AG09309 (cell line): ENCODE measurements at regions not wholly inside any gene's neighbourhood (a gene's known extent, or its start where the extent isn't known, plus 50 kb on each side); places are given as distances from the start of the nearest gene placed in this dataset.

Experiments used
- DNase-seq: peaks from one replicate; pipeline ENCODE4 v3.0.0-alpha.2; 2010; ENCODE audit warnings: low read depth
- H3K4me3 ChIP-seq: 2 replicates; pipeline ENCODE4 v1.5.1; 2011; ENCODE audit warnings: mild to moderate bottlenecking, low read depth, low read length, moderate library complexity; ENCODE audit not compliant: control insufficient read depth
- TF ChIP-seq, protein P1 (sequence below): IDR thresholded peaks from 2 replicates; pipeline ENCODE4 v1.5.1; 2011; ENCODE audit warnings: mild to moderate bottlenecking, low read depth, low read length, inconsistent platforms; ENCODE audit not compliant: insufficient read depth, control insufficient read depth; ENCODE audit errors: missing control alignments

DNA sequence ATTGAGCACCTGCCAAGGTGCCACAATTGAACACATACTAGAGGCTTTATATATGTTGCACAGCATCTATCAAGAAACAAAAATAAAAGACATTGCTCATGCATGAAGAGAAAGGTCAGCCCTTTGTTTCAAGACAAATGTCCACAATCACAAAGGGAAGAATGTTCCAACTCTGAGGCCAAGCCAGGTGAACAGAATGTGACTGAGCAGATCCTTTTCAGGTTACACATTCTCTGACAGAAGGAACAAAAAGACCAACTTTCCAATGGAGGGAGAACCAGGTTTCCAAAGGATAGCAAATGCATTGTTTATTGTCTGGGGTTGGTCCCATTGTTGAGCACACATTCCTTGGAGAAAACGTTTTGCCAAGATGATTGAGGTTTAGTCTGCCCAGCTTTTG lies 50.2 kb upstream of the FAM174B start:
- TF ChIP-seq, protein P1, sequence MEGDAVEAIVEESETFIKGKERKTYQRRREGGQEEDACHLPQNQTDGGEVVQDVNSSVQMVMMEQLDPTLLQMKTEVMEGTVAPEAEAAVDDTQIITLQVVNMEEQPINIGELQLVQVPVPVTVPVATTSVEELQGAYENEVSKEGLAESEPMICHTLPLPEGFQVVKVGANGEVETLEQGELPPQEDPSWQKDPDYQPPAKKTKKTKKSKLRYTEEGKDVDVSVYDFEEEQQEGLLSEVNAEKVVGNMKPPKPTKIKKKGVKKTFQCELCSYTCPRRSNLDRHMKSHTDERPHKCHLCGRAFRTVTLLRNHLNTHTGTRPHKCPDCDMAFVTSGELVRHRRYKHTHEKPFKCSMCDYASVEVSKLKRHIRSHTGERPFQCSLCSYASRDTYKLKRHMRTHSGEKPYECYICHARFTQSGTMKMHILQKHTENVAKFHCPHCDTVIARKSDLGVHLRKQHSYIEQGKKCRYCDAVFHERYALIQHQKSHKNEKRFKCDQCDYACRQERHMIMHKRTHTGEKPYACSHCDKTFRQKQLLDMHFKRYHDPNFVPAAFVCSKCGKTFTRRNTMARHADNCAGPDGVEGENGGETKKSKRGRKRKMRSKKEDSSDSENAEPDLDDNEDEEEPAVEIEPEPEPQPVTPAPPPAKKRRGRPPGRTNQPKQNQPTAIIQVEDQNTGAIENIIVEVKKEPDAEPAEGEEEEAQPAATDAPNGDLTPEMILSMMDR = no peak
- no peak overlapping the region for H3K4me3 ChIP-seq
- no peak for DNase-seq

DNA sequence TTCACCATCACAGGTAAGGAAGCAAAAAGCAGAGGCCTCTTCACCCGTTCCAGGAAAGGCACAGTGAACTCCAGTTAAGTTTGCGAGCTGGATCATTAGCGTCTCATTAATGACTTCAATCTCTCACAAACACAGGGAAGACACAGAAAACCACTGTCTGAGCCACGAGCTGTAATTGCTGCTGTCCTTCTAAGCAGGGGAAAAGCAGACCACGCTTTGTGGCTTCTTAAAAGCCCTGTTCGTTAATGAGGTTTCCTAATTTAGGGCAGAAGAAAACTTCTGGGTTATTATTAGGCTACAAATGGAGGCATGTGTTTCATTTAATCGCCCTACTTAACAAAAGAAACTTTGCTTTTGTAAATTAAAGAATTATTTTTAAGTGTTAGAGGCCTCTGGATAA lies 50.6 kb upstream of the FAM174B start:
- TF ChIP-seq, protein P1 = no peak
- no peak overlapping the region for H3K4me3 ChIP-seq
- DNase-seq = no peak

DNA sequence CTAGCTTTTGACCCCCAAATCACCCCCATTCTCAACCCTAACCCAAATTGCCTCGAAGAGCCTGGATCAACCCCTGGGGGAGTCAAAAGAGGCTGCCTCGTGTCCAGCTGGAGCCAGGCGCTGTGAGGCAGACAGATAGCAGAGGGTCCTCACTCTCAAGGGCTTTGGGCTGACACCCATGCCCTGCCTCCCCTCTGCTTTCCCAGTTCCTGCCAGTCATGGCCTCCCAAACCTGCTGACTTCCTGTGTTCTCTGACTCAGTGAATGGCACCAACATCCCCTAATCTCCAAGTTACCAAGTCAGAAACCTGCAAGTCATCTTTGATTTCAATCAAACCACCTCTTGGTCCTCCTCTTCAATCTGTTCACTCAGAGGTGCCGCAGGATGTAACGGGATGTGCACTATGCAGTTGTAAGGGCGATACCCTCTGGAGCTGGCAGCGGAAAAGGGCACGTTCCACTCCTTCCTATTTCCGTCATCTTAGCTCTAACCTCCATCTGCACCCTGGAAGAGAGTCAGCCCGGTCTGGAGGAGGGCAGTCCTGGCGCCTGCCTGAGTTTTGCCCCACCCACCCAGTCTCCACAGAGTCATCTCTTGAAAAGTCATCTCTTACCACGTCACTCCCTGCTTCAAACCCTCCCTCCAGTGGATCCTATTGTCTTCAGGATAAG lies 52.4 kb upstream of the FAM174B start:
- no peak overlapping the region for H3K4me3 ChIP-seq
- TF ChIP-seq, protein P1 = no peak
- no peak for DNase-seq

DNA sequence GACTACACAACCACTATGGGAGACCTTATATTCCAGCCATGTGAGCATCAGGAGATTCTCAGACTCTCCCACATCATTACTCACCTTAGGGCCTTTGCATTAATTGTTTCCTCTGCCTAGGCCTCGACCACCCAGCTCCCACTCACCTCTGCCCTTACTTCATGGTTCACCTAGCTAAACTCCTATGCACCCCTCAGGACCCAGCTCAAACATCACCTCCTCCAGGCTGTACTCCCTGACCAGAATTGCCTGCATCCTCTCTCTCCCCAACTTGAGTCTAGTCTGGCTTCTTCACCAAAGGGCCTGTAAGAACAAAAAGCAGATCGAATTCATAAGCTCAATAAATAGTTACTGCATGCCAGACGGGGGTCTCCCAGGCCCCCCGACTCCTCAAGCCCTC lies 53.1 kb upstream of the FAM174B start:
- TF ChIP-seq, protein P1 = no peak
- H3K4me3 ChIP-seq = no peak overlapping the region
- DNase-seq = no peak

DNA sequence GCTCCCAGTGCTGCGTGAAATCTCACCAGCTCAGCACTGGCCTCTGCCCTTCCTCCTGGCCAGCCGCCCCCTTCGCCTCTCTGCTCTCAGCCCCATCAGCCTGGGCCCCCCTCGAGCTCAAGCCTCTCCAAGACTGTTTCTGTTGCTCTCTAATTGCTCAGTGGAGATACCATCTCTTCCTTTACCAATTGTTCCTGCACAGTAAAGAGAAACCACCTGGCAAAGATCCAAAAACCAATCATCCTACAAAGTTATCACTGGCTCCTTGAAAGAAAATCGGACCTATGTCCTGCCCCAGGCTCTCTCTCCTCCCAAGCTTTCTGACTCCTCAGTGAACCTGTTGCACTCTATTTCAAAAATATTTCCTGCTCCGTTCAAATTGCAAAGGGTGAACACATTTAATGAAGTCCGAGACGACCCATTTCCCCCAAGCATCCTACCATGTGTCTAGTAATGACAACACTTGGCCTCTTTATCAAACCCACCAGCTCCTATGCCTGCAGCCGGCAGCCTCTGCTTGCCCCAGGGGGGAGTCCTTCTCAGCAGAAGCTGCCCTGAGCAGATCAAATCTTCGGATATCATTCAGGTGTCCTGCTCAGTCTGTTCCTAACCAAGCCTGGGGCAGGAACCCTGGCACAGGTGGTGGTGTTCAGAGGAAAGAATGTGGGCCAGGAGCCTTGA lies 53.7 kb upstream of the FAM174B start:
- H3K4me3 ChIP-seq = no peak overlapping the region
- TF ChIP-seq, protein P1 = no peak
- DNase-seq = no peak

DNA sequence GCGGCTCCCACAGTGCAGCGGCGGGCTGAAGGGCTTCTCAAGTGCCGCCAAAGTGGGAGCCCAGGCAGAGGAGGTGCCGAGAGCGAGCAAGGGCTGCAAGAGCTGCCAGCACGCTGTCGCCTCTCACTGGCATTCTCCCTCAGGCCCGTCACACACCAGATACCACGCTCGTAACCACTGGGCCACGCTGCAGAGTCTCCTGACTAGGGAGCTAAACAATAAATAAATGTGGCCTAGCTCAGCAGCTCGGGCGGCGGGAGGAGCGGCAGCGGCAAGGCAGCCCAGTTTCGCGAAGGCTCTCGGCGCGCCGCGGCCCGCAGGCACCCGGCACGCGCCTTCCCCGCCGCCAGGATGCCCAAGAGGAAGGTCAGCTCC lies 55.9 kb upstream of the FAM174B start:
- H3K4me3 ChIP-seq = no peak overlapping the region
- TF ChIP-seq, protein P1 = no peak
- no peak for DNase-seq
